ENCODE measurements at regions not wholly inside any gene's neighbourhood (a gene's known extent, or its start where the extent isn't known, plus 50 kb on each side); places are given as distances from the start of the nearest gene placed in this dataset.

DNA sequence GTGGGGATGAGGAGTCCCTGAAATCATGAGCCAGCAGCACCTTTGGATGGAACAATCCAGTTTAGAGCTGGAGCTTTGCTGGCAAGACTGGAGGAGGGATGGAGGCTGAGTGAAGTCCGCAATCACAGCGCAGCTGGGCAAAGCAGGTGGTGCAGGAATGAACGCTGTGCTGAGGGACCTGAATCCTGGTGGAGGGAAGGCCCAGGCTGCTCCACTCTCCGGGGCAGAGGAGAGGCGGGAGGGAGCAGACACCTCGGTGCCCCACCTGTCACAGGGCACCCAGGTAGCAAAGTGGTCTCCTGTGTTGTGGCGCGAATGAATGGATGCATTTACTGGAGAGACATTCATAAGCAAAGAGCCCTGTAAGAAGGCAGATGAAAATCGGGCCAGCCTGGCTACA is 124.8 kb upstream of the ANO1 start:
- DNase-seq: no peak

DNA sequence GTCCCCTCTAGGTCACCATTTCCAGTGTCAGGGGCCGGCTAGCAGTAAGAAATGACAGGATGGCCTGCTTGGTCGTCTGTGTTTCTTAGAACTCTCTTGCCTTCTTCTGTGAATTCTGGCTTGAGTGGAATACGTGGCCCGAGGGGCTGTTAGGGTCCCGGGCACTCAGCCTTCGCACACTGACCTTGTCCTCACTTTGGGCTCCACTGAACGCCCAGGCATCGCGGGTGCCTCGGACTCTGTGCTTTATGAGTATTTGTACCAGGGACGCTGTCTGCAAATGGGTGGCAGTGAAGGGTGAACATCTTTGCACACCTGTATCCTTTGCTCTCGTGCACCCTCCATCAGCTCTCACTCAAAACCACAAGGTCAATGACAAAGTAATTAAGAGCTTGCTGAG is 123.4 kb upstream of the ANO1 start:
- DNase-seq: no peak

GRCh38 chr11:69956669-69957190 is 121.4 kb upstream of the ANO1 start:
- DNase-seq: no peak

DNA sequence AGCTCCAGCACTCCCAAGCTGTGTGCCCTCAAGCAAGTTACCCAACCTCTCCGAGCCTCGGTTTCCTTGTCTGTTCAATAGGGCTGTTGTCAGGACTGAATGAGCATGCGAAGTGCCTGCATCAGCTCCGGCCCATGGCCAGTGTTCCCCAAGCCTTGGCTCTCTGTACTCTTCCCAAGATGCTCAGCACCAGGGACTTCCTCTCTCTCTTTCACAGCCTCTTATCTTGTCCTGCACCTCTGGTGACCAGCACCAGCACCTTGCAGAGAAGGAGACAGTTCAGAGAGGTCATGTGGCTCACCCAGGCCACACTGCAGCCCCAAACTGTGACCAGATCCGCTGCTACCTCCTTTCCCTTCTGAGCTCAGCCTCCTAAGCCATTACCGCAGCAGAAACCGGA is 120.3 kb upstream of the ANO1 start:
- DNase-seq: no peak

GRCh38 chr11:69958308-69958707 is 119.8 kb upstream of the ANO1 start:
- no peak for DNase-seq

DNA sequence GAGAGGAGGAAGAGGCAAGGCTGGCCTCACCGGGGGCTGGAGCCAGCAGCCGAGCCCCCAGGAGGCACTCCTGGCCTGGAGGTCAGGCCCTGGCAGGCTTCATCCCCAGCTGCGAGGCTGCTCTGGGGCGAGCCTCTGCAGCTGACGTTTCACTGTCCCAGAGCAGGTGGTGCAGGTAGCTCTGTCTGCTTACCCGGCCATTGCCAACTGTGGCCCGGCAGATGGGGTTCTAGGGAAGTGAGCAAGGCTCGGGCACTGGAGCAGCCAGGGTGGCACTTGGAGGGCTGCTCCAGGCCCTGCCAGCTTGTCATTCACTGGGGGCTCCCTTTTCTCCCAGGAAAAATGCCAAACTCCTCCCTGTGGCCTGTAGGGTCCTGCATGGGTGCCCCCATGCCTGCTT is 118.7 kb upstream of the ANO1 start:
- no peak for DNase-seq

- no peak for DNase-seq
Measured at GRCh38 chr11:69961738-69962137, 116.4 kb upstream of the ANO1 start.

GRCh38 chr11:69962152-69962551 is 116.0 kb upstream of the ANO1 start:
- no peak for DNase-seq

- no peak for DNase-seq
Measured at GRCh38 chr11:69963533-69964246, 114.4 kb upstream of the ANO1 start.

GRCh38 chr11:69964247-69964643 is 113.9 kb upstream of the ANO1 start:
- no peak for DNase-seq

- no peak for DNase-seq
Measured at GRCh38 chr11:69965821-69966582, 112.1 kb upstream of the ANO1 start.

- no peak for DNase-seq
Measured at GRCh38 chr11:69966583-69966835, 111.6 kb upstream of the ANO1 start.

DNA sequence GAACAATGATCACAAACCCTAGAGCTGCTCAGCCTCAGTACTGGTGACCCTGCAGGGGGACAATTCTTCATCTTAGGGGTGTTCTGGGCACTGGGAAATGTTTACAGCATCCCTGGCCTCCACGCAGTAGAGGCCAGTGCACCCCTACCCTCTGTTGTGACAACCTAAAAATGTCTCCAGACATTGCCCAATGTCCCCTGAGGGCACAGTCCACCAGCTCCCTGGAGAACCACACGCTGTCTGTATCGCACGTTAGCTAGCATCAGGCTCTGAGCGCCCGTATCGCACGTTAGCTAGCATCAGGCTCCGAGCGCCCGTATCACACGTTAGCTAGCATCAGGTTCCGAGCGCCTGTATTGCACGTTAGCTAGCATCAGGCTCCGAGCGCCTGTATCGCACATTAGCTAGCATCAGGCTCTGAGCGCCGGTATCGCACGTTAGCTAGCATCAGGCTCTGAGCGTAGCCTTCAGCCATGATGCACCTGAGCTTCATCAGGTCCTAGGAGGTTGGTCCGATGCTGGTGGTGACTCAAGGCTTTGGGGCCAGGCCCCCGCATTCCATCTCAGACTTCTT is 111.1 kb upstream of the ANO1 start:
- no peak for DNase-seq

DNA sequence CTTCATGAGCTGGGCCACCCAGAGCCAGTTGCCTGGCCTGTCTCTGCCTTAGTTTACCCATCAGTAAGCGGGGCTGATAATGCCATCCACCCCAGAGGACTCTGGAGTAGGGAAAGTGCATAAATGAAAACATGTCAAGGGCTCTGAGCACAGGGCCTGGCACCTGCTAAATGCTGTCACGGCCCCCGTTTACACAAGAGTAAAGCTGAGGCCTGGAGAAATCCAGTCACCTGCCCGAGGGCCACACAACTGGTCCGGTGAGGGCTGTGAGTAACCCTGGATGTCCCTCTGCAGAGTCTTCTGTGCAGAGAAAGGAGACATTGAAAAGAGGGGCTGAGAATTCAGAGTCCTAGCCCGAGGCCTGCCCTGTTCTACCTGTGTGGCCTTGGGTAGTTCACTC is 110.6 kb upstream of the ANO1 start:
- DNase-seq: no peak

- no peak for DNase-seq
Measured at GRCh38 chr11:69968396-69969347, 109.4 kb upstream of the ANO1 start.

DNA sequence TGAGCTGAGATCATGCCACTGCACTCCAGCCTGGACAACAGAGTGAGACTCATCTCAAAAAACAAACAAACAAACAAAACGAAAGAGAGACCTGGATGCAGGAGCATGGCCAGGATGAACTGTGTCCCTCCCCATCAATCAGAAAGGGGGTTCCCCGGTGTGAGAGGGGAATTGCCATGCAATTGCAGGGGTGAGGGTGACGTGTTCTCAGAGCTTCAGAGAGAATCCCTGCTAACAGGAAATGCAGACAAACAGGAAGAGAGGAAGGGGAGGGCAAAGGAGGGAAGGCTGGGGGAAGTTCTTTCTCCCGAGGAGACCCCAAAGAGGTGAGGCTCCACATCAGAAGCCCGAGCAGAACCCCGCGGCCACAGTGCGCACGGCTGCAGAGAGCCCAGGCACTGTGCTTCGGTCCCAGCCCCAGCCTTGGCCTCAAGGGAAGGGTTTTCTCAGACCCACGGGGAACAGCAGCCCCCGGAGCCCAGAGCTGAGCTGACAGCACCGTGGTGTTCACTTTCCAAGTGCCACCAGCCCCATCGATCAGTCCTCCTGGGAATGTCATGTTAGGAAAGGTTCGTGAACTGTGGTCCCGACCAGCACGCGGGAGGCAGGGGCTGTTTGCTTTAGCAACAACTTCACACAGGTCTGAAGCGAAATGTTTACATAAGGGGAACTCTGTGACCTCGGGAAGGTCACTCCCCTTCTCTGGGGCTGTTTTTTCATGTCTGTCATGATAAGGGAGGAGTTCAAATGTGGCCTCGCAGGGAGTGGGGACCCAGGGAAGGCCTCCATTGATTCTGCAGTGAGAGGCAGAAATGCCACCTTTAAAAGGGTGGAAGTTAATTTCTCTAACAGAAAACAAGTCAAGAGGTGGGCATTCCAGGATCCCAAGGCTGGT is 108.0 kb upstream of the ANO1 start:
- no peak for DNase-seq

- DNase-seq: no peak
Measured at GRCh38 chr11:69970785-69971535, 107.2 kb upstream of the ANO1 start.

GRCh38 chr11:69971741-69972140 is 106.4 kb upstream of the ANO1 start:
- DNase-seq: no peak

- no peak for DNase-seq
Measured at GRCh38 chr11:69972351-69972802, 105.7 kb upstream of the ANO1 start.

GRCh38 chr11:69974528-69974927 is 103.6 kb upstream of the ANO1 start:
- no peak for DNase-seq

DNA sequence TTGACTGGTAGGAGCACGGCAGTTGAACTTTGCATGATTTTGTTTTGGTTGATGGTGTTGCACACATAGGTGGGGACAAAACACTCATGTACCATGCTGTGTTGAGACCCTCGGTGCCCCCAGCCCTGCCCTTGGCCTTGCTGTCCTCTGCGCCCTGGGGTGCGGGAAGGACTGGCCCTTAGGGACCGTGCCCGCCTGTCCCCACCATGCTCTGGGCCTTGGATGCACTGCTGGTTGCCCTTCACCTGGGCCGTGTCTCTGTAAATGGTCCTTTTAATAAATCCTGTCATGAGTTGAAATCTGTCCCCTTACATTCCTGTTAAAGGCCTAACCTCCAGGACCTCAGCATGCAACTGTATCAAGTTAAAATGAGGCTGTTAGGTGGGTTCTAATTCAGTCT is 102.3 kb upstream of the ANO1 start:
- DNase-seq: no peak

All from GOT3 (cell line).